Esophagus squamous epithelium (tissue), 4 donors: ENCODE measurements at regions not wholly inside any gene's neighbourhood (a gene's known extent, or its start where the extent isn't known, plus 50 kb on each side); places are given as distances from the start of the nearest gene placed in this dataset.

Source experiments
- CTCF ChIP-seq, 6 experiments: fragments of 450-650 bp in 4 of 6; fragments of 200-600 bp in 2 of 6; sonication (generic) in 2 of 6; IDR thresholded peaks; one replicate each; pipeline ENCODE4 v1.5.1; 2016 to 2019; ENCODE audit warnings: antibody characterized with exemption in 6 of 6, mild to moderate bottlenecking in 4 of 6, moderate library complexity in 4 of 6
- POLR2A ChIP-seq, 4 donors: fragments of 450-650 bp; IDR thresholded peaks; one replicate each; pipeline ENCODE4 v1.6.1; 2017; ENCODE audit warnings: antibody characterized with exemption in 4 of 4, mild to moderate bottlenecking in 4 of 4, moderate library complexity in 3 of 4

GRCh38 chr11:36775756-36776155 lies 177.7 kb upstream of the RAG2 start:
- no peak for TF ChIP-seq POLR2A (IDR thresholded peaks at IDR 0.05)
- TF ChIP-seq CTCF (IDR thresholded peaks at IDR 0.05): no peak
